Inflammatory macrophage treated with lipopolysaccharide for 4 hours (primary cell): ENCODE measurements at regions not wholly inside any gene's neighbourhood (a gene's known extent, or its start where the extent isn't known, plus 50 kb on each side); places are given as distances from the start of the nearest gene placed in this dataset.
"Not testable (repeated sequence)": the region's sequence is repeated elsewhere in the genome, so short reads cannot be mapped to it uniquely, and the experiment has no call there.

ENCODE experiments used
- DNase-seq: peaks from one replicate; pipeline ENCODE4 v3.0.0-alpha.2; 2020

GRCh38 chr14:38696925-38697324 is 406.1 kb downstream of the SEC23A start:
- DNase-seq: no peak

GRCh38 chr14:38693423-38693822 is 409.6 kb downstream of the SEC23A start:
- no peak for DNase-seq

GRCh38 chr14:38669027-38669426 is 413.1 kb upstream of the CLEC14A start:
- DNase-seq: no peak

GRCh38 chr14:38663382-38663781 is 407.5 kb upstream of the CLEC14A start:
- DNase-seq: no peak

- no peak for DNase-seq
These were observed 406.9 kb upstream of the CLEC14A start for GRCh38 chr14:38662781-38663180.

- no peak for DNase-seq
These were observed 390.5 kb upstream of the CLEC14A start for GRCh38 chr14:38646391-38646790.

GRCh38 chr14:38634913-38635312 is 379.0 kb upstream of the CLEC14A start:
- DNase-seq: not testable (repeated sequence)

- no peak for DNase-seq
These were observed 373.5 kb upstream of the CLEC14A start for GRCh38 chr14:38629412-38629811.

- no peak for DNase-seq
These were observed 371.3 kb upstream of the CLEC14A start for GRCh38 chr14:38627163-38627562.

GRCh38 chr14:38623661-38624060 is 367.8 kb upstream of the CLEC14A start:
- no peak for DNase-seq

GRCh38 chr14:38618514-38618913 is 362.6 kb upstream of the CLEC14A start:
- DNase-seq: no peak

GRCh38 chr14:38616959-38617358 is 361.1 kb upstream of the CLEC14A start:
- DNase-seq: no peak

GRCh38 chr14:38611928-38612327 is 356.0 kb upstream of the CLEC14A start:
- DNase-seq: no peak

GRCh38 chr14:38608244-38608643 is 352.4 kb upstream of the CLEC14A start:
- DNase-seq: no peak

GRCh38 chr14:38605193-38606114 is 349.6 kb upstream of the CLEC14A start:
- DNase-seq: no peak

- DNase-seq: not testable (repeated sequence)
These were observed 344.7 kb upstream of the CLEC14A start for GRCh38 chr14:38600572-38600971.

GRCh38 chr14:38593476-38593875 is 337.6 kb upstream of the CLEC14A start:
- DNase-seq: no peak

- no peak for DNase-seq
These were observed 337.0 kb upstream of the CLEC14A start for GRCh38 chr14:38592764-38593442.

GRCh38 chr14:38589747-38590350 is 334.0 kb upstream of the CLEC14A start:
- DNase-seq: no peak

GRCh38 chr14:38583471-38583870 is 327.6 kb upstream of the CLEC14A start:
- DNase-seq: no peak

- DNase-seq: no peak
These were observed 322.4 kb upstream of the CLEC14A start for GRCh38 chr14:38578278-38578681.

GRCh38 chr14:38567703-38568102 is 311.8 kb upstream of the CLEC14A start:
- no peak for DNase-seq

GRCh38 chr14:38561657-38562056 is 305.8 kb upstream of the CLEC14A start:
- DNase-seq: no peak

- DNase-seq: no peak
These were observed 303.8 kb upstream of the CLEC14A start for GRCh38 chr14:38559711-38560110.
